ENCODE measurements at regions not wholly inside any gene's neighbourhood (a gene's known extent, or its start where the extent isn't known, plus 50 kb on each side); places are given as distances from the start of the nearest gene placed in this dataset.

DNA sequence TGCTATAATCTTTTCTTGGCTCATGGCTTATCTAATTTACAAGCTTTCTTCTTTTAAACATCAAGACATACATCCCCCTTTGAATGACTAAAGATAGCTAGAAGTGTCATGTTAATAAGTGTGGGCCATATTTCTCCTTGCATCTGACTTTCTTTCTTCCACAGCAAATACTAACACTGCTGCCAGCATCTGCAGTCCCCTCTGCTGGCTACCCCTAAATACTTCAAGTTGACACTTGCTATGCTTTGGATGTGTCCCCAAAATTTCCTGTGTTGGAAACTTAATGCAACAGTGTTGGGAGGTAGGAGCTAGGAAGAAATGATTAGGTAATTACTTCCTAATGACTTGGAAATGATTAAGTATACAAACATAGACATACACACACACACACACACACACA, 459.0 kb upstream of the ST8SIA4 start:
- TF ChIP-seq, protein P1, sequence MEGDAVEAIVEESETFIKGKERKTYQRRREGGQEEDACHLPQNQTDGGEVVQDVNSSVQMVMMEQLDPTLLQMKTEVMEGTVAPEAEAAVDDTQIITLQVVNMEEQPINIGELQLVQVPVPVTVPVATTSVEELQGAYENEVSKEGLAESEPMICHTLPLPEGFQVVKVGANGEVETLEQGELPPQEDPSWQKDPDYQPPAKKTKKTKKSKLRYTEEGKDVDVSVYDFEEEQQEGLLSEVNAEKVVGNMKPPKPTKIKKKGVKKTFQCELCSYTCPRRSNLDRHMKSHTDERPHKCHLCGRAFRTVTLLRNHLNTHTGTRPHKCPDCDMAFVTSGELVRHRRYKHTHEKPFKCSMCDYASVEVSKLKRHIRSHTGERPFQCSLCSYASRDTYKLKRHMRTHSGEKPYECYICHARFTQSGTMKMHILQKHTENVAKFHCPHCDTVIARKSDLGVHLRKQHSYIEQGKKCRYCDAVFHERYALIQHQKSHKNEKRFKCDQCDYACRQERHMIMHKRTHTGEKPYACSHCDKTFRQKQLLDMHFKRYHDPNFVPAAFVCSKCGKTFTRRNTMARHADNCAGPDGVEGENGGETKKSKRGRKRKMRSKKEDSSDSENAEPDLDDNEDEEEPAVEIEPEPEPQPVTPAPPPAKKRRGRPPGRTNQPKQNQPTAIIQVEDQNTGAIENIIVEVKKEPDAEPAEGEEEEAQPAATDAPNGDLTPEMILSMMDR (IDR thresholded peaks at IDR 0.05; ENCODE audit: low read length) = no peak
- TF ChIP-seq EZH2 (IDR thresholded peaks at IDR 0.05; ENCODE audit: borderline replicate concordance, low read length) = no peak
